NT2/D1 (cell line): ENCODE measurements at regions not wholly inside any gene's neighbourhood (a gene's known extent, or its start where the extent isn't known, plus 50 kb on each side); places are given as distances from the start of the nearest gene placed in this dataset.

ENCODE experiments used
- YY1 ChIP-seq: IDR thresholded peaks from 2 replicates; pipeline ENCODE4 v1.6.1; 2011; ENCODE audit not compliant: insufficient read length, insufficient read depth
- ZNF274 ChIP-seq: IDR thresholded peaks from 2 replicates; pipeline ENCODE4 v1.6.1; 2011; ENCODE audit warnings: mild to moderate bottlenecking, low read depth, low read length

GRCh38 chr10:62651341-62651740, 153.2 kb upstream of the ADO start:
- no peak for TF ChIP-seq YY1
- no peak for TF ChIP-seq ZNF274
